ENCODE measurements at regions not wholly inside any gene's neighbourhood (a gene's known extent, or its start where the extent isn't known, plus 50 kb on each side); places are given as distances from the start of the nearest gene placed in this dataset.
"Not testable (repeated sequence)": the region's sequence is repeated elsewhere in the genome, so short reads cannot be mapped to it uniquely, and the experiment has no call there.

GRCh38 chr12:125549171-125549570, 483.9 kb downstream of the AACS start:
- no peak for DNase-seq (ENCODE audit: low read depth in 2 of 2, low spot score in 1 of 2)

GRCh38 chr12:125549836-125550235, 484.6 kb downstream of the AACS start:
- no peak for DNase-seq (ENCODE audit: low read depth in 2 of 2, low spot score in 1 of 2)

- DNase-seq (ENCODE audit: low read depth in 2 of 2, low spot score in 1 of 2), result no peak
These were observed 487.1 kb downstream of the AACS start for GRCh38 chr12:125552295-125552694.

GRCh38 chr12:125561008-125561407, 495.8 kb downstream of the AACS start:
- not testable (repeated sequence) for DNase-seq (ENCODE audit: low read depth in 2 of 2, low spot score in 1 of 2)

DNA sequence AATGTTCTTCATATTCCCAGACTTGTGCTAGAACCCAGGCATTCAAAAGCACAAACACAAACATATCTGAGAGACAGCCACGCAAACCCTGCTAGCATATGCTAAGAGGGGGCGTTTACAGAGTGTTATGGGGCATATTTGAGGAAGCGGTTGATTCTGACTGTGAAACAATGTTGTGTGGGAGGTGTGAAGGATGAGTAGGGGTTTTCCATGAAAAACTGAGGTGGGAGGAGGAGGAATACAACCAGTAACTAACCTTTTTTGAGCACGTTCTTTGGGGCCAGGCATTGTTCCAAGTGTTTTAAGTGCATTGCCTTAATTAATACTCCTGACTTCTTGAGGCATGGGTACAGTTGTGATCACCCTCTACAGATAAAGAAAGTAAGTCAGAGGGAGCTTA, 499.5 kb downstream of the AACS start:
- DNase-seq (ENCODE audit: low read depth in 2 of 2, low spot score in 1 of 2), result no peak

- DNase-seq (ENCODE audit: low read depth in 2 of 2, low spot score in 1 of 2), result no peak
These were observed 502.3 kb downstream of the AACS start for GRCh38 chr12:125567581-125567980.

DNA sequence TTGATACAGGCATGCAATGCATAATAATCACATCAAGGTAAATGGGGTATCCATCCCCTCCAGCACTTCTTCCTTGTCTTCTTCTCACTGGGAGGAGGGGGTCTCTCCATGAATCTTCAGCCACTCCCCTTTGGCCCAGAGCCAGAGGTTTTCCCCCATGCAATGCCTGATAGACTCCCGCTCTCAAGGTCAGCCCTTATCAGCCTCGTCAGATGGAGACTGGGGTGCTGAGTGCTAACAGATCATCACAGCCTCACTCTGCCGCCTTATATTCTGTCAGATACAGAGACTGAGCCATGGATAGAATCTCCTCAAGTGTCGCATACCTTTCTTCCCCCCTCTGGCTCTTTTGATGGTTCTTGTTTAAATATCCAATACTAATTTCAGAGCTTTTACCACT, 503.1 kb downstream of the AACS start:
- DNase-seq (ENCODE audit: low read depth in 2 of 2, low spot score in 1 of 2), result no peak

DNA sequence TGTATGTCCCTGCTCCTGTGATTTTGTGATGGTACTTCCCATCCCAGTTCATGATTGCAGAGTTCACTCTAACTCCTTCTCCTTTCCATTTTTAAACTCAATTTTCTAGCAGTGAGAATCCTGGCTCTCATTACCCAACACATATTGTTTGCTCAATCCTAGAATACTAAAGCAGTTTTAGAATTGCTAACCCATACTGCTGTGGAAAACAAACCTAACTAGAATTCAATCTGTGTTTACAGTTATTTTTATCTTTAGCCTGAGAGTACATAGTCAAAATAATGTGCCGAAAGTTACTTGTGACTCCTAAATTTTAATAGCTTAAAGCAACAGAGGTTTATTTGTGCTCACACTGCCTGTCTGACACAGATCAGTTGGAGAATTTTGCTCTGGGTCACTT, 508.0 kb downstream of the AACS start:
- DNase-seq (ENCODE audit: low read depth in 2 of 2, low spot score in 1 of 2), result no peak

DNA sequence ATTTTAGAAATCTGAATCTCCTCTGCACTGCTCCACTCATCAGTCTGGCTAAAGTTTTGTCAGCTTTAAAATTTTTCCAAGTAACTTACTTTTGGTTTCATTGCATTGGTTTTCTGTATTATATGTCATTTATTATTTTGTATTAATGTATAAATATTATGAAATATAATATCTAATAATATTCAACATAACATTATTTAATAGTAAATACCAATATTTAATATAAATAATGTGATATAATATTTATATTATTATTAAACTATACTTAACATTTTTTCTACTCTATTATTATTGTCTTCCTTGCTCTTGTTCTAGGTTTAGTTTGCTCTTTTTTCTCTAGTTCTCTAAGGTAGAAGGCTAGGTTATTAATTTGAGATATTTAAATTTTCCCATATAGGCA, 512.1 kb downstream of the AACS start:
- DNase-seq (ENCODE audit: low read depth in 2 of 2, low spot score in 1 of 2), result no peak

GRCh38 chr12:125579916-125580315, 514.7 kb downstream of the AACS start:
- DNase-seq (ENCODE audit: low read depth in 2 of 2, low spot score in 1 of 2), result no peak

DNA sequence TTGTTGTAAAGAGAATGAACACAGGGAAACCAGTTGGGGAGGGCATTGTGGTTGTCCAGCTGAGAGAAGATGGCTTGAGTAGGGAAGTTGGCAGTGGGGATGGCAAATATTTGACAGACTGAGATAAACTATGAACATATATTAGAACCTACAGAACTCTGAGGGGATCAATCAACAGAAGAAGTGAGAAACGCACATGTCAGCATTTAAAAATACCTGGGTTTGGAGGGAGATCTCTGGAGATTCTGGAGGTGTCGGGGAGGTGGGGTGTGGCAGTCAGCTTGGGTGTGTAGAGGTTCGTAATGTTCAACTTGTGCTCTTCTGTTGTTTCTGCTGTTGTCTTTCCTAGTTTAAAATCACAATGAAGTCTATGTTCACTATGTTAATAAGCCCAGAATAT, 517.8 kb downstream of the AACS start:
- DNase-seq (ENCODE audit: low read depth in 2 of 2, low spot score in 1 of 2), result no peak

GRCh38 chr12:125586441-125586840, 521.2 kb downstream of the AACS start:
- no peak for DNase-seq (ENCODE audit: low read depth in 2 of 2, low spot score in 1 of 2)

DNA sequence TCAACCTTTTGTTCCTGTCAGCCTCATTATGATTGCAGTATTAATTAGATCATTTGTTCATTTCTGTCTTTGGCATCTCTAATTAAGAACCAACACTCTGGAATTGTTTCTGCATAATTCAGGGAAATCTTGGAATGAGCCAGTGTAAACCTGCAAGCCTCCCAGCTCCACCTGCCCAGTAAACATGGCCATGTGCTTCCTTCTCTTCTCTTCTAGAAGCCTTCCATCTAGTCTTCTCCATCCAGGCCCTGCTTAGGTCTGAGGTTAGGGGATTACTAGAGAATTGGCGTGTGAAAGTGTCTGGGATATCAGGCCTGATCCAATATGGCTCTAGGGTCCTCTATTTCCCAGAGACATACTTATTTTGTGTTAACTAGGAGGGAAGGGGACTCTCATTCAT, 528.0 kb downstream of the AACS start:
- DNase-seq (ENCODE audit: low read depth in 2 of 2, low spot score in 1 of 2), result no peak

DNA sequence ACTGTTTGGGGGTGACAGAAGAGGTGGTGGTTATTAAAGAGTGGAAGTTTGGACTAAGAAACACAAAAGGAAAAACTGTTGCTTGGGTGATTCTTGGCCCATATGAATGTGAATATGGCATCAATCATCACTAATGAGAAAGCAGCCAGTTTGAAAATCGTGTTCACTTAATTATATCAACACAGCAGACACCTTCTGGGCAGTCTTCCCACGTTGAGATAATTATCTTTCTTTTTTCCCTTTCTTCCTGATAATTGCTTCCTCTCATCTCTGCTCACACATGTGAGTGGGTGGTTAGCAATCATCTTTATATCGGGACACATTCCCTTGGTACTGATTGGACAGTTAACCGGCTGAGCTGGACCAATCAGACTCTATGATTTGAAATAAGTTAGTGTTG, 539.7 kb downstream of the AACS start:
- DNase-seq (ENCODE audit: low read depth in 2 of 2, low spot score in 1 of 2), result no peak

DNA sequence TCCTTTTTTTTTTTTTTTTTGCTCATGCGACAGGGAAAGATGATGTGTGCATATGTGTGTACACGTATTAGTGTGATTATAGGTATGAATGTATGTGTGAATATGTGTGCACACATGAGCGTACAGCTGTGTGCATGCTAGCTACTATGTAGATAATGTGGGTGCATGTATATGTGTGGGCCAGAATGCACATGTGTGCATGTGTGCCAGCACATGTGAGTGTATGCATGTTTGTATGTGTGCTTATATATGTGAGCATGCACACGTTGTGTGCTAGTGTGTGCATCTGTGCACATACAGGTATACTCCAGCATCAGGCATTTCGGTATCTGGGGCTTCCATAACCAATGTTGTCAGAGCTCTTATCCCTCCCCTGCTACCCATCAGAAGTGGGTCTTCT, 541.1 kb downstream of the AACS start:
- no peak for DNase-seq (ENCODE audit: low read depth in 2 of 2, low spot score in 1 of 2)

DNA sequence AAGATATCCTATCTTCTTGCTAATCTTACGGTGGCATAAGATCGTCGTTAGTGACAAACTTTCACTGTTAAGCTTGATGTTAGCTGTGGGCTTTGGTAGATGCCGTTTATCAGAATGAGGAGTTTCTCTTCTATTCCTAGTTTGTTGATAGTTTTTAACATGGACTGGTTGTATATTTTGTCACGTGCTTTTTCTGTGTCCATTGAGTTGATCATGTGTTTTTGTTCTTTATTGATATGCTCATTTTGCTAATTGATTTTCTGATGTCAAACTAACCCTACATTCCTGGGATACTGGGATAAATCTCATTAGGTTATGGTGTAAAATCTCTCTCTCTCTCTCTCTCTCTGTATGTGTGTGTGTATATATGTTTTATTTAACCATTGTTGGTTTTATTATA, 545.1 kb downstream of the AACS start:
- DNase-seq (ENCODE audit: low read depth in 2 of 2, low spot score in 1 of 2), result no peak

DNA sequence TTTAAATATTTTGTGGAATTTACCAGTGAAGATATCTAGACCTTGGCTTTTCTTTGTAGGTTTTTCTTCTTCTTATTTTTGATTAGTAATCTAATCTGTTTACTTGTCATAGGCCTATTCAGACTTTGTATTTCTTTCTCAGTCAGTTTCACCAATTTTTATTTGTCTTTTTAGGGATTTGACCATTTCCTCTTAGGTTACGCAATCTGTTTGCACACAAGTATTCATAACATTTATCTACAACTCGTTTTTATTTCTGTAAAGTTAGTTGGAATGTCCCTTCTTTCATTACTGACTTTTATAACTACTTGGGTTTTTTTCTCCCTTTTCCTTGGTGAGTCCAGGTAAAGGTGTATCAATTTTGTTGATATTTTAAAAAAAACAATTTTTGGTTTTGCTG, 545.7 kb downstream of the AACS start:
- DNase-seq (ENCODE audit: low read depth in 2 of 2, low spot score in 1 of 2), result no peak

DNA sequence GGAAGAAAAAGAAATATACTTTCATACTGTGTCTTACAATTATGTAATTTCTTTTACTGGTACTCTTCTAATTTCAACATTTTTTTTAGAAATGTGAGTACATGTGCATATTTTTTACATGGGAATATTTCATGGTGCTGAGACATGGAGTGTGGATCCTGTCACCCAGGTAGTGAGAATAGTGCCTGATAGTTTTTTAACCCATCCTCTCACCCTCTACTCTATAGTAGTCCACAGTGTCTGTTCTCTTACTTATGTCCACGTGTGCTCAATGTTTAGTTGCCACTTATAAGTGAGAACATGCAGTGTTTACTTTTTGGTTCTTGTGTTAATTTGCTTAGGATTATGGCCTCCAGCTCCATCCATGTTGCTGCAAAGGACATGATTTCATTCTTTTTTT, 548.8 kb downstream of the AACS start:
- no peak for DNase-seq (ENCODE audit: low read depth in 2 of 2, low spot score in 1 of 2)

DNA sequence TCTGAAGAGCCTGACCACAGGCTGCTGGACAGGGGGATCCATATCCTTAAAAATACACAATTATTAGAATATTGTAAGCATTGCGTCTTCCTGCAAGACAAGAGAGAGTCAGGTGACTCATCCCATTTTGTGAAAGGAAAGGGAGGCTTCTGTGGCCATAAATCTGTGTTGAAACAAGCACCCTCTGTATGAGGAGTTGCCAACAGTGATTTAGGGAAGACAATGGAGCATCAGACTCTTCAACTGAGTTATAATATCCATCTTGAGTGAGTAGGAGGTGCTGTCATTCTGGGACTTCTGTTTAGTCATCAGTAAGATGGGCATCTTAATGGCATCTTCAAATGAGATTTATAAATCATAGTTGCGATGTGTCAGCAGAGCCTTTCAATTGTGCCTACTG, 554.5 kb downstream of the AACS start:
- no peak for DNase-seq (ENCODE audit: low read depth in 2 of 2, low spot score in 1 of 2)

- no peak for DNase-seq (ENCODE audit: low read depth in 2 of 2, low spot score in 1 of 2)
These were observed 568.5 kb downstream of the AACS start for GRCh38 chr12:125633686-125634085.

DNA sequence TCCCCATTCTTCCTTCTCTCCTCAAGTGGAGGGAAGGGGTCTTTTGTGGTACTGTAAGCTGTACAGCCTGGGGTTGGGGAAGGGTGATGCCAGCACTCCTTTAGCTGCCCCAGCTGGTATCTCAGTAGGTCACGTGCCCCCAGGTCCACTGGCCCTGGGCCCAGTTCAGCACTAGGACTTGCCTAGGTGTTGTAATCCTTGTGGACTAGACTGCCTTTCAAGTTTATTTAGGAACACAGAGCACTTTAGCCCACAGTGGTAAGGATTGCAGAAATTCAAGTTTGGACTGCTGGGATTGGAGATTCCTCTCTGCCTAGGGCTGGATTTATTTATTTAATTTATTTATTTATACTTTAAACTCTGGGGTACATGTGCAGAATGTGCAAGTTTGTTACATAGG, 569.6 kb downstream of the AACS start:
- no peak for DNase-seq (ENCODE audit: low read depth in 2 of 2, low spot score in 1 of 2)

DNA sequence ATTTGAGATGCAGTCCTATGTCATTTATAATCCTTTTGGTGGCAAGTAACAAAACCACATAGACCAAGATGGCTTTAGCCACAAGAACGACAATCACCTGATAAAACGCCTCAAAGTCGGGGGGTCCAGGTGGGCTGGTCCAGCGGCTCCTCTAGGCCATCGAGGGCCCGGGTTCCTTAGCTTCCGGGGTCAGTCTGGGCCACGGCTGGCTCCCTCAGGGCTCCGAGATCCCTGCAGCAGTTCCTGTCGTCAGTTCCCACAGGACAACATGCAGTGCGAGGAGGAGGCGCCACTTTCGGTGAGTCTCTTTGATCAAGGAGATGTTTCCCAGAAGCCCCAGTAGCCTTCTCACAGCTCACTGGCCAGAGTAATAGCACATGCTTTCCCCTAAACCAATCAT, 574.6 kb downstream of the AACS start:
- no peak for DNase-seq (ENCODE audit: low read depth in 2 of 2, low spot score in 1 of 2)

- no peak for DNase-seq (ENCODE audit: low read depth in 2 of 2, low spot score in 1 of 2)
These were observed 577.8 kb downstream of the AACS start for GRCh38 chr12:125643055-125643454.

DNA sequence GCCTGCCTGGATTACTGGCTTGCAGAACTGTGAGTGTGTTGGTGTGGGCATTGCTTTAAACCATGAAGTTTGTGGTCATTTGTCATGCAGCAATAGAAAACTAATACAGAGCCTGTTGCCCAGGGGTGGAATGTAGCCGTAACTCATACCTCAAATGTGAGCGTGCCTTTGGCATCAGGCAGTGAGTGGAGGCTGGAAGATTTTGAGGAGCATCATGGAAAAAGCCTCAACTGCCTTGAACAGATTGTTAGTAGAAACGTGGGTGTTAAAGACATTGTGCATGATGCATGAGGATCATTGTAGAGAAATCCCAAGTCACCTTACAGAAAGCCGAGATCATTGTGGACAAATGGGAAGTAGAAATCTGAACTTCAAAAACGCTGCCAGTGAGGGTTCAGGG, 580.5 kb downstream of the AACS start:
- DNase-seq (ENCODE audit: low read depth in 2 of 2, low spot score in 1 of 2), result no peak

Measured in stimulated activated CD8-positive, alpha-beta memory T cell treated with anti-CD3 and anti-CD28 coated beads, Interleukin-4, amount 100 ng/mL, for 1 hour (primary cell).